DMS114 treated with DMSO at 0.1 percent for 48 hours (cell line): ENCODE measurements at regions not wholly inside any gene's neighbourhood (a gene's known extent, or its start where the extent isn't known, plus 50 kb on each side); places are given as distances from the start of the nearest gene placed in this dataset.
"Not testable (repeated sequence)": the region's sequence is repeated elsewhere in the genome, so short reads cannot be mapped to it uniquely, and the experiment has no call there.

Experiments
- DNase-seq: peaks from one replicate; lab custom pipeline; 2025; ENCODE audit not compliant: unreplicated experiment; lab: John Stamatoyannopoulos, UW

DNA sequence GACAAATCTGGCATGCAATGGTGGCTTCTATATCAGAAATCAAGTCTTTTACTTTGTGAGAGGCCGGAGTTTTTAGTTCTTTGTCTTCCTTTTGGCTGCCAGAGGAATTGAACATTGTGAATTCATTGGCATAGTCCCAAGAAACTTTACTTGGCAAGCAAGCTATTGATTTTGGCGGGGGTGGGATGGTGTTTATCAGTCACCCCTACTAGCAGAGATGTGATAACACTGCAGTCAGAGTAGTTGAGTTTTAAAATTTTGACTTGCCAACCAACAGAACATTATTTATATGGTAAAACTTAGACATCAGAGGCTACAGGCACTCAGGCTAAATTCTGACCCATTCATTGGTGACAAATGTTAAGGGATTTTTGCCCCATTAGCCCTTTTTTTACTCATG is 129.7 kb downstream of the FAM72C start:
- DNase-seq, result not testable (repeated sequence)

DNA sequence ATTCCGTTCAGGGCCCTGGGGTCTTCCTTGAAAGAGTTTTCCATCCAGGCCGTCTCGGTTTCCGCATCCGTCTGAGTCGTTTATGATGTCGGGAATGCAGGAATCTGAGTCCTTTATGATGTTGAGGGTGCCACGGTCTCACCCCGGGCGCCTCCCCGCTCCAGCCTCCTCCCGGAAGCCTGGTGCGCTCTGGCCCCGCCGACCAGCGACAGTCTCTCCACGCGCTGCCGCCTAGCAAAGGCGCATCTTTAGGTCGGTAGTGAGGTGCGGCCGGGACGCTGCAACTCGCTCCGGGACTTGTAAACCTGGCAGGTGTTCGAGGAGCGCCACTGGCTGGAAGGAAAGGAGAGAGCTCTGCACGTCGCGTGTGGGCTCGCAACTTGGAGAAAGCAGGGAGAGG is 132.6 kb downstream of the FAM72C start:
- not testable (repeated sequence) for DNase-seq

DNA sequence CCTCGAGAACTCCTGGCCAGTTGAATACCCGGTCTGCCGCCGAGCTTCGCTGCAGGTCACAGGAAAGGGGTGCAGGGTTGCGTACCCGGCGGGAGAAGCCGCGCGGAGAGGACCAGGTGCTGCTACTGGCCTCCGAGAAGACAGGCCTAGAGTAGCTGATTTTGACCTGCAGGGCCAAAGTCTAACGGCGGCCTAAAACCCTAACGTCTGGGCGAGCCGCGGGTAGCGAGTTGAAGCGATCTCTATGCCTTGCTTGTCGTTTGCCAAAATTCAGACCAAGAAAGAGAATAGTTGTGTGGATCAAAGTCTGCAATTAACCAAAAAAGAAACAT is 133.2 kb downstream of the FAM72C start:
- DNase-seq, result not testable (repeated sequence)

DNA sequence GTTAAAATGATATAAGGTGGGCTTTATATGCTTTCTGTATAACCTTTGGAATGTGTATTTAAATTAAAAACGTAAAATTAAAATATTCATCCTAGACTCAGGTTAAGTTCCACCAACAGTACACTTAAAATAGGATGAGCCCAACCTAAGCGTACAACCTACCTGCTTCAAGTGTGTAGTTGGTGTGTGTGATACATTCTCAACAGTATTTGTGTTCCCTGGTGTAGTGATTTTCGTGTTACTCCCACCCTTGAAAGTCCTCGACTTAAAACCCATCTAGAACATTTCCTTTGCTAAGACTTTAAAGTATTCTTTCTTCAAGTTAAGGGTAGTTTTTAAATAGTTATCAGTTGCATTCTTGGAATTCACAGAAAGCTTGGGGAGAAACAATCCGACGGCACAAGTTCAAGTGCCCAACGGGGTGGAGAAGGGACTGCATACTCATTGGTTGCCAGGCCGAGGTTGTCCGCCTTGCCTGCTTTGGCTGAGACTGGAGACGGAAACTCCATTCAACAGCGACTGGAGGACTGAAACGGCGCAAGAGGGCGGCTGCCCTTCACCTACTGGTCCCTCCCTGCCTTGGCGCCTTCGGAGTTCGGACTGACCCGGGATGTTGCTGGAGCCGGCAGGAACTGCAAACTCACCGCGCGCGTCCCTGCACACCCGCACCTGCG is 133.7 kb downstream of the FAM72C start:
- DNase-seq, result not testable (repeated sequence)

DNA sequence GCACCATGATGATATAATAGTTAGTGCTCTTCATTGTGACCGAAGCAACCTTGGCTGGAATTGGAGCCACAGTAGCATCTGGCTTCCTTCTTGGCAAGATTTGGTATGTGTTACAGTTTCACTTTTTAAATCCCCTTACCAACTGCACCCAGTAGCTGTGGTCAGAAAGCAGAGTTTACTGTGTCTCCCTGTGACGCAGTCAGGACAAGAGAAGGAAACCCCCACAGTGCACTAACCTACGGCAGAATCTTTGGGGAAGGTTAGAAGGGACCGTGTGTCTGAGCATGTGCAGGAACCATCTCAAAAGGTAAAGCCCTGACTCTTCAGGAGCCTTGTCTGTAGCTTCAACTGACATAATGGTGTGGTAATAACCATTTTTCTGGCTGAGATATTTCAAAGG is 138.4 kb downstream of the FAM72C start:
- not testable (repeated sequence) for DNase-seq

DNA sequence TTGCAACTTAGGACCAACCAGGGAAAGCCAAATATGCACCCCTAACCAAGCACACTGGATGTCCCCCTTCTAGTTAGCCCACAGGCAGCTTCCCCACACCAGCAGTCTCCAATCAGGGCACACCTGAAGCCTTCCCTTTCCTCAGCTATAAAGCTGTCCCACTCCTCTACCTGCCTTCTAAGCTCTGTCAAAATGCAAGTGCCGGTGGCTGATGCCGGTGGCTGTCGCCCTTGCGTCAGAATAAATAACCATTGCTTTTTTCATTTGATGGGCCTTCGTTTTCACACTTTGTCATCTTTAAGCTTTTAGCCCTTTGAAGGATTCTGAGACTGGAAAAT is 139.4 kb downstream of the FAM72C start:
- DNase-seq, result not testable (repeated sequence)

DNA sequence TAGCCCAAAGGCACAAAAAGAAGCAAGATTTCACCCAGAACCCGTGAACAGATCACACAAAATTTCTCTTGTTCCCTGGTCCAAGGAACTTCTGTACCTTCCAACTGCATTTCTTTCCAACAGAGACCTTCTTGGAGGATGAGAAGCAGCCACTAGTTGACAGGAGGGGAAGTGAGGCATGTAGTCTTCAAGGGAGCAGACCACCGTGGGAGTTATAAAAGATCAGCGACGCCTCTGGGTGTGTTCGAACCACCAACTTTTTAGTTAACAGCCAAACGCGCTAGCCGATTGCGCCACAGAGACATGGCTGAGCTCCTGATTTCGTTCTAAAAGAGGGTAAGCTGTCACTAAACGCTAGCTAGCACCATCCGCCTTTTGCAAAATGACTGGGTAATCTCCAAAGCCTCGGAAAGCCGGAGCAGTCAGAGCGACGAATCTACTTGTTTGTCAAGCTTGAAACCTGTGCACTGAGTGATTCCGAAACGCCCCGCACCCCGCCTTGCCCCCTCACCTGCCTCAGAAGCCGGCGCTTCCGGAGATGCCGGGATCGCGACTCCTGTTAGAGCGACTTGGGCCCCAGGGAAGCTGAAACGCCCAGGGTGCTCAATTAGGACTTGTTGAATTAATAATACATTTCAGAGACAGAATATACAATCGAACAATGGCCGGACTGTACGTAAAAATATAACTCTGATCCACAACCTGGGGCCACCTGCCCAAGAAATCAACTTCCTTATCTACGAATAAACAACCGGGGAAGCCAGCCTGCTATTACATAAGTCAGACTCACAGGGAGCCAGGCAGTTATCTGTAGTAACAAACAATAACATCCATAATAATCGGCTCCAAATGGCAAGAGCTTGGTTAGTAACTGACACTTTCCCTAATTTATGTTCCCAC is 140.1 kb downstream of the FAM72C start:
- DNase-seq, result not testable (repeated sequence)

DNA sequence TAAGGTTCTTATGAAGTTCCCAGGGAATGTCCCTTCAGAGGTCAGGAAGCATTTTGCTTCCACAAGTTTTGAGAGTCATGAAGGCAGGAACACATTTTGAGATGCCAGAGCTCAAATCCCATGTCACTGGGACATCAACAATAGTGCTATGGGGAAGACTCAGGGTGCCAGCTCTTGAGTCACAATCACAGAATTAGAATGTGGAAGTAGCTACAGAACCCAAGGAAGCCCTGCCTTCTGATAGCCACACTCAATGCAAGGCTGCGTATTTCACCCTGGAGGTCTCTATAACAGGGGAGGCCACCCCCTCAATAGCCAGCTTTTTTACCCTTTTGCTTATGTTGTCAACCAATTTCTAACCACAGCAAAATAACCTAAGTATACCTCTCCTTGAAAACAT is 145.6 kb downstream of the FAM72C start:
- not testable (repeated sequence) for DNase-seq

DNA sequence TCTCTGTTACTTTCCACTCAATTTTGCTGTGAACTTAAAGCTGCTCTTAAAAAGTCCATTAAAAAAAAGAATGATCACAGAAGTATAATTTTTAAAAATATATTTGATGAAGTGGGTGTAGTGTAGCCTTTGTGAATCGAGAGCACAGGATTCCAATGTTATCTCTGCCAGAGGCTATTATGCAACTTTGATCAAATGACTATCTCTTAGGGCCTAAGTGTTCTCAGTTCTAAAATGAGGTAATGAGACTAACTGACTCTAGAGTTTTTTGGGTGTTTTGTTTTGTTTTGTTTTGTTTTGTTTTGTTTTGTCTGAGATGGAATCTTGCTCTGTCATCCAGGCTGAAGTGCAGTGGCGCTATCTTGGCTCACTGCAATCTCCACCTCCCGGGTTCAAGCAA is 147.5 kb downstream of the FAM72C start:
- not testable (repeated sequence) for DNase-seq

DNA sequence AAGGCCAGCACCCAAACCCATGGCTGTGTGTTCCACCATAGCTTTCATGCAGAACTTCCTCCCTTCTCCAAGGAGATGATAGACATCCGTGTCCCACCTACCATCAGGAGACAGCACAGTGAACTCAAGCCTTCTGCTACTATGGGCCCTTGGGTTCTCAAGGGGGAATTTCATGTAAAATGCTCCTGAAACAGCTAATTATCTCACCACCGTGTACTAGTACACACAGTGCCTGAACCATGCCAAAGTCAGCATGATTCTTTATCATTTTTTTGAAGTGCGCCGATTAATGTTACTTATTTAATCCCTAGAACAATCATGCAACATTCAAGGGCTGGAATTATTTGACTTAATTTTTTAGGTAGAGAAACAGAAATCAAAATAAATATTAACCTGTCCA is 151.7 kb downstream of the FAM72C start:
- DNase-seq, result not testable (repeated sequence)

DNA sequence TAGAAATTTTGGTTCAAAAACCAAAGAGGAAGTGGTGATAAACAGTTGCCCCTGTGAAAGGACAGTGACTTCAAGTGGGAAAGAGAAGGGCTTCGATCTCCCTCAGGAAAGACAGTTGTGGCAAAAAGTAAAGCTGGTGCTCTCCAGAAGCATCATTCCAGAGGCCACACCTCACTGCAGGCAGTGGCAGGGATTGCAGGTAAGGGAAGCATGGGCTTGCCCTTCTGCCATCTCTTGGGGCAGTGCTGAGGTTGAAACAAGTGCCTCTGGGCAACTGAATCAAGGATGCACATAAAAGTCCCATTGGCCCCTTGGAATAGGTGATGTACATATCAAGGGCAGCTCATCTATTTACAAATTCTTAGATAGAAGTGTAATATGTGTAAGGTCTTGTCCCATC is 155.4 kb downstream of the FAM72C start:
- DNase-seq, result not testable (repeated sequence)

DNA sequence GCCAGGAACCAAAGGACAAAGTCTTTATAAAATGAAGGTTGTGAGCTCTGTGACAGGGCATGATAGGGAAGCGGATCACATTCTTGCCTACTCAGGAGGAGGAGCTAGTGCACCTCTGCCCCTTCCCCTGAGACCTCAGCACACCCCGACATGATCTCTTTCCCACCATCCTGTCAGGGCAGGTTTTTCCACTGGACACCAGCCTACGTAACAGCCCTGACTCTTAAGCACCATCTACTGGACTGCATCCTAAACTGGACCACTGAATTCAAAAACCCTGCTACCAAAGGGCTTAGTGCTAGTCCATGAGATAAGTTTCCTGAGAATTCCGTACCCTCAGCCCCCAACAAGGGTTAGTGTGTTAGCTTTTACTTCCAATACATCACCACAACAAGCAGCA is 166.4 kb downstream of the FAM72C start:
- DNase-seq, result not testable (repeated sequence)

DNA sequence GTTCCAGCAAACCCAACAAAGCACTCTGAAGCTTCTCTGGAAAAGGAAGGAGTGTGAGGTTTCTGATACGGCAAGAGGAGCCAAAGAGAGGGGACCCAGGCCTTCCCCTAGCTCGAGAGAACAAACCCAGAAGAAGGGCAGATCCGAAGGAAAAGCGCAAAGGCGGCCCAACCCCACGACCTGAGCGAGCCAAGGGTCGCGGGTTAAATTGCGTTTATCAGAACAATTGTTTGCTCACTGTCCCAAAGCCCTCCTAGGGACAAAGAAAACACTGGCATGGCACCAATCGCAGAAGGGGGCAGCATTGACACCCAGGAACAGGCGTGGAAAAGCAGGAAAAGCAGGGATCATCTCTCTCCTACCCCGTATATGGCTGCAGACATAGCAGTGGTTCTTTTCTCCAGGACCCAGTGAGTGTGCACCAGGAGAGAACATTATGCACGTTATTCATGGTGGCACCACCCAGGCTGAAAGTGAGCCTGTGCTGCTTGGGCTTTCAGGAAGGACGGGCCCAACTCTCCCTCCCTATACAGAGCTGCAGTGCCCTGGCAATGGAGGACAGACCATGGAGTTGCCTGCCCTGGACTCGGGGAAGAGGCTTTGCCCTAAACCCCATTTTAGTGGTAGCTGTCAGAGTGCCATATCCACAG is 167.0 kb downstream of the FAM72C start:
- DNase-seq, result not testable (repeated sequence)

DNA sequence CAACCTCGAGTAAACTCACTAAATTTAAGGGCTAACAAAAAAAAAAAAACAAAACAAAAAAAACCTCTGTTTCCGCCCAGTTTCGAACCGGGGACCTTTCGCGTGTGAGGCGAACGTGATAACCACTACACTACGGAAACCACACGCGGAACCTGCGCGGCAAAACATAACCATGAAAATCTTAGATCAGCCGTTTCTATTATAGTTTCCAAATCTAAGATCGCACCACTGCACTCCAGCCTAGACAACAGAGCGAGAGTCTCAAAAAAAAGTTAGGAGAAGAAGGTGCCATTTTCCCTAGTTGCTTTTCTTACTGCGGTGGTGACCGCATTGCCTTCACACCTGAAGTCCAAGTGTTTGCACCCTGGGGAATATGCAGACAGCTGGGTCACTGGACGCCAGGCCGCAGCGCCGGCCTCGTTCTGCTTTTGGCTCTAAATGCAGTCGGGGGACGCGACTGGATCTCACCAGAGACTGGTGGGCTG is 167.8 kb downstream of the FAM72C start:
- not testable (repeated sequence) for DNase-seq

DNA sequence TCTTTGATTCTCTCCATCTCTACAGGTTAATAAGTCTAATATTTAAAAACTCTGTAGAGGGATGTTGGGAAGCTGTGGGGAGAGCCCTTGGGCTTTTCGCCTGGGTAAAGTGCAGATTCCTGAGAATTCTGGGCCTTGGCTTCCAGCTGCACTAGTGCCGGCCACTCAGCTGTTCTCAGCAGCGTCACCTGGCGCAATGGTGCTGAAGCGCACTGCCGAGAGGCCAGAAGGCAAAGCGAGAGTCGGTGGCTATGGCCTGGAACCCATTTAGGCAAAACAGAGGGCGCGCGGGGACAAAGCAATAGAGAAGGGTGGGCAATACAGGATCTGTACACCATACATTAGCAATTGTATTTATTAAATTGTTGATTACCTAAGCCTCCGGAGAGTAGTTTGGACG is 168.7 kb downstream of the FAM72C start:
- DNase-seq, result not testable (repeated sequence)

DNA sequence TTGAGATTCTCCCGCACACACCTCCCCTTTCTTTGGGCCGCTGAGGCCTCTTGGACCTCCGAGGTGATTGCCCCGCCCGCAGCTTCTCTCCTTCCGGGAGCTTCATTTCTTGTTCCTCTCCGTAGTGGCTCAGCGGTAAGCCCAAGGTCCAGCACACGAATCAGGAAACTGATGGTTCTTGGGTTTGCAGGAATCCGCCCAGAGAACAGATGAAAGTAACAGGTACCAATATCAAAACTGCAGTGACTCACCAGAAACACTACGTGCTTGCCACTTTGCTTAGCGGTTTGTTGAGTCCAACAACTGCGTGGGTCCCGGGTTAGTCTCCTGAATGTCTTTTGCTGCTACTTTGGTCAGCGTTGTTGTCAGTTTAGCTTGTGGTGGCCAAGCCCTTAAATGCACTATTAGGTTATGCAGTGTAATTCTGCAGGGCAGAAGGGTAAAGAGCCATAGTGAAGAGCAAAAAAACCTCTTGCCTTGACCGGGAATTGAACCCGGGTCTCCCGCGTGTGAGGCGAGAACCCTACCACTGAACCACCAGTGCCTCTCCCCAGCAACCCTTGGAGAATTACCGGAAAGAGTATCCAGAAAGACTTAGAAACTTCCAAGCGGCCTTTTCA is 172.1 kb downstream of the FAM72C start:
- DNase-seq, result not testable (repeated sequence)

DNA sequence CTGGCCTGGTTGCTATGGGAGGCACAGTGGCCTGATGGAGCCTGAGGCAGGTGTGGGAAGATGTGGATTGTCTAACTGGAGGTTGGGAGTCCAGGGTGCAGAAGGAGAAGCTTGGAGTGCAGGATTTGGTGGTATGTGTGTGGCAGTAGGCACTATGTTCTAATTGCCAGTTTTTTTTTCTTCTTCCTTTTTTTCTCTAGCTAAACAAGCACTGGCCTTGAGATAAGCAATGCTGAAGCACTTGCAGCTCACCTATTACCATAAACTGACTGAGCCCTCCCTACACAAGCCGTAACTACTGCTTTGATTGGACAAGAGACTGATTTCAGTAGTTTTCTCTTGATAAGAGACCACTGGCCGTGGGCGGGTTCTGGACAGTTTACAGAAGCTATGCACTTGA is 175.4 kb downstream of the FAM72C start:
- not testable (repeated sequence) for DNase-seq

DNA sequence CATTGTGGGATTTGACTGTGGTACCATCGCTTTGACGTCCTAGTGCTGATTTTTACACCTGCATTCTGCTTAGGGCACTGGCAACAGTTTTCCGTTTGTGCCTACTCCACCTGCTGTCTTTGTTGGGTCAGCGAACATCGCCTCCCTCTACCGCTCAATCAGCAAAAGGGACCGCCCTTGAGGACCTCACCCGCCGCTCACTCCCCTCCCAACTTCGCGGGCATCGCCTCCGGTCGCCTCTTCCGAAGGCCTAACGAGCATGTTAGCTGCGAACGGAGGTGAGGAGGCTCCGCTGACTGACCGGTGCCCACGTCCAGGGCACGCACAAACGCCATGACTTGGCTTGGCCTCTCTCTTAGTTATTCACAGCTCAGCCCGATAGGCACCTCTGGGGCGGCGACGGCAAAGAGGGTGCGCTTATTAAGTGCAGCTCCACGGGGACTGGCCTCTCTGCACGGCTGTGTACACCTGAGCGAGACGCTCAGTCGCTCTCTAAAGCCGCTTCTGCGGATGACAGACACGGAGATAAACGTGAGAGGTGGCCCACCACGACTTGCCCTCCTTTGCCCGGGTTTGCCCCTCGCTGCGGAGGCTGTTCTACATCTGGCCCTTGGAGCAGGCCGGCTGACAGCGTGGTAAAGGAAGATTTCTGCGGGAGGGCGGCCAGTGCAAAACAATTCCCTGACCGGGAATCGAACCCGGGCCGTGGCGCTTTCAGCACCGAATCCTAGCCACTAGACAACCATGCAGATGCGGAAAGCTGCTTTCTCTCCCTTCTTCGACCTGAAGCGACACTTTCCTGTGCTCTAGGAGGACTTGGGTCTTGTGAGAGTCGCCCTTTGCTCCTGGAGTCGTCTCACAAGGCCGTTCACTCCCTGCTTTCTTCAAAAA is 179.5 kb downstream of the FAM72C start:
- not testable (repeated sequence) for DNase-seq

DNA sequence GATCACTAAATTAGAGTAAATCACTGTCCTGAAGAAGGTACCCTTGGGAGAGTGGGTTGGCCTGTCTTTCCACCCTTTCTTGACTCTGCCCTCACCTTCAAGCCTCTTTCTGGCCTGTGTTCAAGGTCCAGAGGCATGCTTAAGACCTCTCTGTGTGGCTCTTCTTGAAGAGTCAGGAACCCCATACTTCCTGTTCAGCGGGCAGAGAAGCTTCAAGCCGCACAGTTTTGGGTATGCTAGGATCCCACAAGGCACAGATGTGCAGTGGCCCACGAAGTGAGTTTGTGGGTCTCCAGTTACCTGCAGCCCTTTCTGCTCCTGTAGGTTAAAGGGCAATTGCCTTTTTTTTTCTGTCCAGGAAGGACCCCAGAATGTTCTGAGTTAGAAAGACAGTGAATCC is 185.4 kb downstream of the FAM72C start:
- not testable (repeated sequence) for DNase-seq

DNA sequence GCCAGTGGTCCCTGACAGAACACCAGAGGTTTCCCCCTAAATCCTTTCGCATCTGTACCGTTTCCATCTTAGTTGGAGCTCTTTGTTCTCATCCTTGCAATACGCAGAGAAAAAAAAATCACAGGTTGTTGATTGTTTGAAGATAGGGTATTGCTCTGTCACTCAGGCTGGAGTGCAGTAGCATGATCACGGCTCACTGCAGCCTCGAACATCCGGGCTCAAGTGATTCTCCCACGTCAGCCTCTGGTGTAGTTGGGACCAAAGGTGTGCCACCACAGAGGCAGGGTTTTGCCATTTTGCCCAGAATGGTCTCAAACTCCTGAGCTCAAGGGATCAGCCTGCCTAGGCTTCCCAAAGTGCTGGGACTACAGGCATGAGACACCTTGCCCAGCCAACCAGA is 185.9 kb downstream of the FAM72C start:
- DNase-seq, result not testable (repeated sequence)
